RCC 7860 (cell line): ENCODE measurements at regions not wholly inside any gene's neighbourhood (a gene's known extent, or its start where the extent isn't known, plus 50 kb on each side); places are given as distances from the start of the nearest gene placed in this dataset.
A peak's percentile ranks its signal among the peaks of the same experiment; 100 is the strongest.
"Not testable (repeated sequence)": the region's sequence is repeated elsewhere in the genome, so short reads cannot be mapped to it uniquely, and the experiment has no call there.

Source experiments
- DNase-seq: peaks from one replicate; pipeline ENCODE4 v3.0.0-alpha.2; 2015; ENCODE audit warnings: low spot score
- FAIRE-seq: peaks from 2 replicates; lab custom pipeline; 2012; peaks lifted over from hg19 to GRCh38; lab: Jason Lieb, UNC

DNA sequence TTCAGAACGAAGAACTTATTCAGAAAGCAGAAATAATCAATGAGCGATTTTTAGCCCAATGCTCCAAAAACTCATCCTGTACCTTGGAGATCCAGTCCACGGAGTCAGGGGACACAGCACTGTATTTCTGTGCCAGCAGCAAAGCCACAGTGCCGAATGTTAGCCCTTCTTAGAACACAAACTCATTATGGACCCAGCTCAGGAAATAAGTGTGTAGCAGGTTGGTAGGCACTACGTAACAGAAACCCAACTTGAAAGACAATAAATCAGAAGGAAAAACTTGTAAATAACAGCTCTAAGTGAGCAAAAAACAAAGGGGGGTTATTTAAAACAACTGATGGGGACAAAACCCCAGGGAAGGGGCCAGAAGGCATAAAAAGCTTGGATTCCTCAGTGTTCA is 112.0 kb upstream of the PRSS1 start:
- DNase-seq (no peak), FAIRE-seq (no peak)

- FAIRE-seq (no peak), DNase-seq (no peak)
Measured at GRCh38 chr7:142636751-142637150, 112.5 kb upstream of the PRSS1 start.

- not testable (repeated sequence) for FAIRE-seq, DNase-seq
Measured at GRCh38 chr7:142636107-142636506, 113.2 kb upstream of the PRSS1 start.

DNA sequence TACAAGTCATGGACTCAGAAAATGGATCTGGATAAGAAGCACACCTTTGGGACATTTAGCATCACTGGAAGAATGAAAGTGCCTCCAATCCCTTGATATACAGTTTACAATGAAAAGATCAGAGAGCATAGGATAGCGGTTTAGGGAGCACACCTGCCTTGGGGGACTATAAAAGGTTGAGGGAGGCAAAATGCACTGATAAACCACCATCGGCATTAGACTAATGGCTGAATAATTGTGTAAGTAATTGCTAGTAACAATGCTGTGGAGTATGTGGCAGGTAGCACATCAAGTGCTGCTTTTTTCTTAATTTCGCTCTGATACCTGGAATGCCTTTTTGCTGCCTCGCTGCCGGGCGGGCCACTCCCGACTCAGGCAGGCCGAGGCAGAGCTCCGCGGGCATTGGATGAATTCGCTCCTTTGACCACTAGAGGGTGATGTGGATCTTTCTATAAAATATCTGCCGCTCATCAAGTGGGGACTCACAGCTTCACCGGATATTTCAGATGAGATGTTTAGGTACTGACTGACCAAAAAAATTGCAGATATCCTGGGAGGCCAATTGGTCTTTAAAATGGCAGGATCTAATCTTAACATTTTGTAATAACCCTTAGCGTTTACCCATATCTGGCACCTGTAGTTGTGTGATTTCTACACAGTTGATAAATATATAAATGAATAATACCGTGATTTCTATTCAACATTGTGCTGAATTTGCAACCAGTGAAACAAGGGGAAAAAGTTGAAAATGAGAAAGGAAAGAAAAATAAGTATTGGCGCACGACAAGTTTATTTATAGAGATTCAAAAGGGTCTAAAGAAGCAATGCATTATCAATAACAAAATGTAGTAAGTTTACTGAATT is 116.8 kb upstream of the PRSS1 start:
- DNase-seq = peak; percentile 54
- peak; percentile 36 for FAIRE-seq

DNA sequence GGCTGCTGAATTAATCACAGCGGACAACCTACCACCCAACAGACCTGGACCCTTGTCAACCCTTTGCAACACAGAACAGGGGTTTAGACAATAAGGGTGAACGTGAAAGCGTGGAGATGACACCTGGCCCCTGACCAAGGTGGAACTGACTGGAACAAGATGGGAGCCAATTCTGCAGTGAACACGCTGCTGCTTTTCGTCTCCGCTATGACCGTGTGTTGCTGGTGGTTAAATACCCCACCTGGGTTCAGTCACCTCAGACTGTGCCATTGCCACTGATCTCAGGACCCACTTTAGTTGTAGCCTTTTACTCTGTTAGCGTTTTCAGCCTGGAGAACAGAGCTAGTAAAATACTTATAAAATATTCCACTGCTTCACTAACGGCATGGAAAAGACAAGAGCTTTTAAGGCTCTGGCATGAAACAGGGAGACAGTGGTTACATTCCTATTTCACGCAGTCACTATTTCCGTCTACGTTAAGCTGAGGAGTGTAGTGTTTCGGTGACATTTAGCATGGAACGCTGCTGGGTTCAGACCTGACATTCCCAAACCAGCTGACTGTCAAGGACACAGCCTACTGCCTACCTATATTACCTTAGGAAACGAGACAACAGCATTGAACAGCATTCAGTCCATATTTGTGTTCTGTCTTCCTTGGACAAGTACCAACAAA is 119.5 kb upstream of the PRSS1 start:
- FAIRE-seq (no peak), DNase-seq (no peak)

DNA sequence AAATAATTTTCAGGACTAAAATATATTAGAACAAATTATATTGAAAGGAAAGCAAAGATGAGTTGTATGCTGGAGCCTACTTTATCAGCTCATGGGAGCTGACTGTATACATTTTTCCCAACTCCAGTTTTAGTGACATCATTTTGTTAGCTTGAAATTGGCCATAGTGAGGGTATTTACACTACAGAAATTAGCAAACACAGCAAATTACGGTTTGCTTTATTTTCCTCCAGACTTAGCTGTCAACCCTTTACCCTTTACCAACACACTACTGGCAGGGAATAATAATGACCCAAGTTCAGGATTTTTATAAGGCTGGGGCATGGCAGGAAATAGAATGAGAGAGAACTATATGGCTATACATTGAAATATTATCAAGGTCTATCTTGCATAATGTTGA is 120.3 kb upstream of the PRSS1 start:
- FAIRE-seq = no peak
- DNase-seq = no peak

DNA sequence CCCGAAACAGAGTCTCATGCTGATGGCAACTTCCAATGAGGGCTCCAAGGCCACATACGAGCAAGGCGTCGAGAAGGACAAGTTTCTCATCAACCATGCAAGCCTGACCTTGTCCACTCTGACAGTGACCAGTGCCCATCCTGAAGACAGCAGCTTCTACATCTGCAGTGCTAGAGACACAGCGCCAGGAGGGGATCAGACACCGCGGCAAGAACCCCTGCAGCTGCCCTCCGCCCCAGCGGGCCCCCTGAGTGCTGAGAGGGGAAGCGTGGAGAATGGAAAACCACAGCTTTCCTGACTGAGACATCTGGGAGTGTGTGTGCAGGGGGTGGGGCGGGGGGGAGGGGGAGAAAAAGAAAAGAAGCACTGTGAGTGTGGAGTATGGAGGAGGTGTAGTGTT is 122.0 kb upstream of the PRSS1 start:
- not testable (repeated sequence) for DNase-seq, FAIRE-seq

DNA sequence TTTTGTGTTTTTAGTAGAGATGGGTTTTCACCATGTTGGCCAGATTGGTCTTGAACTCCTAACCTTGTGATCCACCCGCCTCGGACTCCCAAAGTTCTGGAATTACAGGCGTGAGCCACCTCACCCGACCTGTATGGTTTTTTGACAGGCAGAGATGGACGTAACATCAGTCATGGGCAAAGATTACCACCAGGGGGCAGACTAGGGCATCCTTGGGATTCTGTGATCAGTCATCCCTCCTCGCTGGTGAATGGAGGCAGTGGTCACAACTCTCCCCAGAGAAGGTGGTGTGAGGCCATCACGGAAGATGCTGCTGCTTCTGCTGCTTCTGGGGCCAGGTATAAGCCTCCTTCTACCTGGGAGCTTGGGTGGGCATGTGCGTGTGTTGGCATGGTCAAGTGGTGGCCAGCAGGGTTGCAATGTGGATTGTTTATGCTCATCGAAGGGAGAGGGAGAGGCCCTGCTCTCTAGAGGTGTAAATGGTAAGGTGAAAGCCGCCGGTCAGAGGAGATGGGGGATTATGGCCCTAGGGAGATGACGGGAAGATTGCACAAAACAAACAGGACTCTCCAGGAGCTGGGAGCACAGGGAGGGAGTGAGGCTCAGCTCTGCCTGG is 122.7 kb upstream of the PRSS1 start:
- DNase-seq (peak; percentile 31), FAIRE-seq (no peak)

DNA sequence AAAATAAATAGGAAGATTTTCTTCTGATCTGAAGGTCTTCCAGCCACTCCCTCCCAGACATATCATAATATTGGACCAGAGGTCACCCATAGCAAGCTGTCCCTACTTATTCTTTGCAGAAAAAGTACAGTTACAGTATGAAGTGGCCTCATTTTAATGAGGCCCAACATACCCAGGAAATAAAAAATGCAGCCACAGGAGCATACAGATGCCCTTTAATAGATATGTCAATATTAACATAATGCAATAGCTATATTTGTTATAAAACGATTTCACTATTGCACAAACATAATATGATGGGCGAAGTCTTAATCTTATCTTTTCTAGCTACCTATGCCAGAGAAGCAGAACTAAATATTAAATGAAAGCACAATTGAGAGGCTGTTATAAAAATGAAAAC is 124.1 kb upstream of the PRSS1 start:
- not testable (repeated sequence) for FAIRE-seq, DNase-seq

DNA sequence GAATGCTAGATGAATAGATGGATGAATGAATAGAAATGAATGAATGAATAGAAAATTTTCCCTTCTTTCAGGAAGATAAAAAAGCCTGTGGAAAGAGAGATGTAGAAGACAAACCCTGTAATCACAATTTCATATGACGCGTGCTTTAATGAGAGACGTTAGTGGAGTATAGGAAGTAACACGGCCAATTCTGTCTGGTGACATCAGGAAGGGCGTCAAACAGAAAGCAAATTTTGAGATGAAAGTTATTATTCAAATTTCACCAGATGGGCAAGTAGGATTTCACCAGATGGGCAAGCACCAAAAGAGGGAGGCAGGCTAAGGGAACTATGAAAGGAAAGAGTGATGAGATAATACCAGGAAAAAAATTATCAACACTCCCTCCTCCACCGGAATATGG is 128.9 kb upstream of the PRSS1 start:
- DNase-seq = no peak
- no peak for FAIRE-seq

DNA sequence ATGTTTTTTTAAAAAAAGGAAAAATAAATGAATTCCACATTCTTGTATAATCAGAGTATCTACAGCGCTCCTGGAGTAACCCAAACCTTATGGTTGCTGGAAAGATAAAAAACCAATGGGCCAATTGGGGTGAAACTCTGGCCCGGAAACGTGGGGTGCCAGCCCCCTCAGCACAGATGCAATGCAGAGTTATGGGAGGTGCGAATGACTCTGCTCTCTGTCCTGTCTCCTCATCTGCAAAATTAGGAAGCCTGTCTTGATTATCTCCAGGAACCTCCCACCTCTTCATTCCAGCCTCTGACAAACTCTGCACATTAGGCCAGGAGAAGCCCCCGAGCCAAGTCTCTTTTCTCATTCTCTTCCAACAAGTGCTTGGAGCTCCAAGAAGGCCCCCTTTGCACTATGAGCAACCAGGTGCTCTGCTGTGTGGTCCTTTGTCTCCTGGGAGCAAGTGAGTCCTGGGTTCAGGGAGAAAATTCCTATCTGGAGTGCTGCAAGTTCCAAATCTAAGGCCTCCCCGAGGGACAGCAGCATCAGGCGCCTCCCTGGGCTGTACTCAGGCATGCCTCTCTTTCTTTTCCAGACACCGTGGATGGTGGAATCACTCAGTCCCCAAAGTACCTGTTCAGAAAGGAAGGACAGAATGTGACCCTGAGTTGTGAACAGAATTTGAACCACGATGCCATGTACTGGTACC is 130.5 kb upstream of the PRSS1 start:
- DNase-seq (no peak), FAIRE-seq (no peak)

- FAIRE-seq (no peak), DNase-seq (no peak)
Measured at GRCh38 chr7:142616842-142617241, 132.4 kb upstream of the PRSS1 start.

- no peak for FAIRE-seq
- DNase-seq = no peak
Measured at GRCh38 chr7:142616121-142616643, 133.1 kb upstream of the PRSS1 start.

- FAIRE-seq (no peak), DNase-seq (no peak)
Measured at GRCh38 chr7:142615508-142615907, 133.8 kb upstream of the PRSS1 start.

- no peak for DNase-seq
Measured at GRCh38 chr7:142614116-142614515, 135.2 kb upstream of the PRSS1 start.

DNA sequence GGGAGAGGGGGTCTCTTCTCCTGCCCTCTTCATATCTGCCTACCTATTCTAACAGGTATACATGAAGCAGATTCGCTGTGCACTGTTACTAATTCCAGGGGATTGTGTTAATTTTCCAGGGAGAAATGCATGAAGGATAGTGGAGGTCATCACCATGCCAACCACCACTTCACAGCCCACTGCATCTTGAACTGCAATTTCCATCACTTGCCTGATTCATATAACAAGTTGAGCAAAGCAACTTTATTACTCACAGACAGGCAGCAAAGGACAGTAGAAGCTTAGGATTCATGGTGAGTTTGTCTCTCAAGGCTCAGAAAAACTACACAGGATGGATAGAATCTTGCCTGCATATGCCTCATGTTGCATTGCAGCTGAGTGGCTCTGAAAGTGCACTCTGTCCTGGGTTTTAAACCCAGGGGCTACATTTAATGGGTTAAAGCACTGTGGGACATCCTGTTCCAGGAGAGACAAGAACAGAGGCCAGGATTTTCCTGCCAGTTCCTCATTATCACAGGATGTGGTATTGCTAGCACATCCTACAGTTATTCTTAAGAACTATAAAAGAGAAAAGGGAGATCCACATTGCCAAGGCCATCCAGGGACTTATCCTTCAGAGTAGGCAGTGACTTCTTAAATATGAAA is 136.9 kb upstream of the PRSS1 start:
- no peak for FAIRE-seq
- no peak for DNase-seq

More at GRCh38 chr7:142614116-142614515, 135.2 kb upstream of the PRSS1 start:
- no peak for FAIRE-seq

- FAIRE-seq (no peak), DNase-seq (no peak)
Measured at GRCh38 chr7:142611566-142612236, 137.6 kb upstream of the PRSS1 start.

- no peak for FAIRE-seq
Measured at GRCh38 chr7:142608630-142609428, 140.4 kb upstream of the PRSS1 start.

DNA sequence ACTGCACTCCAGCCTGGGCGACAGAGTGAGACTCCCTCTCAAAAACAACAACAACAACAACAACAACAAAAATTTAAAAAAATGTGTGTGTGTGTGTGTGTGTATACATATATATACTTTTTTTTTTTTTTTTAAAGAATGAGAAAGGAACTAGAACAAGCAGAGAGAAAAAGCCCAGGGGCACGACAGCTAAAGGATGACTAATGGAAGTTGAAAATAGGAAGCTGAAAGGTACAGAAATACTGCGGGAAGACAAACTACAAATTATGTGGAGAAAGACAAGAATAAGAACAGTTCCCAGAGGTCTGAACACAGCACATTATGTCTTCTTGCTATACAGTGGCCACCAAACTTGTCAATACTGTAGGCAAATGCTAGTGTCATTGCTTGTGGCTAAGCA is 141.9 kb upstream of the PRSS1 start:
- FAIRE-seq (no peak), DNase-seq (no peak)

More at GRCh38 chr7:142608630-142609428, 140.4 kb upstream of the PRSS1 start:
- DNase-seq = no peak
